HG03060 (cell line): ENCODE measurements at regions not wholly inside any gene's neighbourhood (a gene's known extent, or its start where the extent isn't known, plus 50 kb on each side); places are given as distances from the start of the nearest gene placed in this dataset.
"Not testable (repeated sequence)": the region's sequence is repeated elsewhere in the genome, so short reads cannot be mapped to it uniquely, and the experiment has no call there.

Source experiments
- ATAC-seq: cut with Tn5 transposase; IDR thresholded peaks from one replicate; pipeline ENCODE4 v1.9.1; 2021; ENCODE audit warnings: low read depth, moderate number of reproducible peaks; ENCODE audit not compliant: unreplicated experiment

DNA sequence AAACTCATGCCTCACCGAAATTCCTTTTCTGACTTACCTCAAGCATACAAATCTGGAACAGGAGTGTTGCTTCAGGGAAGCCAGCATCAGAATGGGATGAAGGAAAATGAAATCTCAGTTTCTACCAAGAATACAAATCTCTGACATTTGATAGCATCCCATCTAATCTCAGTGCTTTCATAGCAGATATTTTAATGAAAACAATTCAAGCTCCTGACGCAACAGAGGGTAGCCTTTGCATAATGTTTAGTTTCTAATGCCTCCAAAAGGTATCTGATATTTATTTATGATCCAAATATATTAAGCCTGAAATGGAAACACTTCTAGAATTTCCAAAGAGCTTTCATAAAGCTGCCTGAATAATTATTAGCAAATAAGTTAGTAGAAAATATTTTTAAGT is 251.4 kb downstream of the DEPDC1B start:
- ATAC-seq, result no peak

DNA sequence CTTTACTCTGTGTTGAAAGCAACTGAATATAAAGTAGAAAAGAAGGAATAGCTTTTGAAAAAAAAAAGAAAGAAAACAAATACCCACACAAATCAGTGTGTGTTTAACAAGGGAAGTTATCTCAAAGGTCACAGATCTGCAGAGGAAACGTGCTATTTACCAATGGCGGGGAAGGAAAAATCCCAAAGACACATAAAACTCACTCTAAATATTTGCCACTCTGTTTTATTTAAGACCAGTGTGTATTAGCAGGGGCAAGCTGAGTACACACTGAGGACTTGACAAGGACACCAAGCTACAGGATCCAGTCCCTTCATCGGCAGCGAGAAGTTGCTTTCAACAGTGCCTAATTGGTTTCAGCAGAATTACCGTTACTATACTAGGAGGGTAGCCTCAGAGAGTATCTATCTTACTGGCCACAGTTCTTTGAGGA is 252.5 kb downstream of the DEPDC1B start:
- ATAC-seq, result no peak

DNA sequence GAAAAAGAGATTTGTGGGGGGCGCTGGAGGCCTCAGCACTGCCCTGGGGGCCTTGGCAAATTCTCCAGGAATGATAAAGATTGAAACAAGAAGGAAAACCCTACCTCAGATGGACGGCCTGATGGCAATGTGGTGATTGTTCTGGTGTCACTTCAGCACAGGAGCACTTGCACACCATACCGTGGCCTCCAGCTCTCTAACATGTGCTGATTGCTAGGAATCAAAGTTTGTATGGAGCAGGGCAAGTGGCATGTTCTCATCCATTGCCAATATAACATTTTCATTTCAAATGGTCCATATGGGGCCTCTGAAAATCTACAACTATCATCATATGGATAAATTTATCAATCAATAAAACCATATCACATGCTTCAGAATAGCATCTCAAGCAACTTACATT is 253.0 kb downstream of the DEPDC1B start:
- no peak for ATAC-seq

DNA sequence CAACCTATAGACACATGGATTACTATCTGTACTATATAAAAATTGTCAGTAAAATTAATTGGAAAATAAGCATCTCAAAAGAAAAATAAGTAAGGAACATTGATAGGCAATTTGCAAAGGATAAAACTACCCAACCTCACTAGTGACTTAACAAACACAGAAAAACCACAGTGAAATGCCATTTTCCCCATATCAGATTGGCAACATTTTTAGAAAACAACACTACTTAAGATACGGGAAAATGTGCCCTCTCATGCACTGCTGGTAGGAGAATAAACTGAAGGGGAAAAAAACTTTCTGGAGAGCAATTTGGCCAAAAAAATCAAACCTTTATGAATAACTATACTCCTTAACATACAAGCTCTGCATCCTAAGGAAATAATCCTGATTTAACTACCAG is 254.0 kb downstream of the DEPDC1B start:
- ATAC-seq, result no peak

DNA sequence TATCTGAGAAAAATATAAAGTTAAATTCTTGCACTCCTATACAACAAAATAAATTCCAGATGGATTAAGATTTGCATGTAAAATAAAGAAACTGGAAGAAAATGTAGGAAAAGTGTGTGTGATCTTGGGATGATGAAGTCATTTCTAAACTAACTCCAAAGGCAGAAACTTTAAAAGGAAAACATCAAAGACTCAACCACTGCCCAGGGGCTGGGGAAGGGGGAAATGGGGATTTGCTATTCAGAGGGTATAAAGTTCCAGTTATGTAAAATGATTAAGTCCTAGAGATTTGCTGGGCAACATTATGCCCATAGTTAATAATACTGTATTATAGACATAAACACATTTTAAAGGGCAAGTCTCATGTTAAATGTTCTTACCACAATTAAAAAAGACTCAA is 254.5 kb downstream of the DEPDC1B start:
- no peak for ATAC-seq

DNA sequence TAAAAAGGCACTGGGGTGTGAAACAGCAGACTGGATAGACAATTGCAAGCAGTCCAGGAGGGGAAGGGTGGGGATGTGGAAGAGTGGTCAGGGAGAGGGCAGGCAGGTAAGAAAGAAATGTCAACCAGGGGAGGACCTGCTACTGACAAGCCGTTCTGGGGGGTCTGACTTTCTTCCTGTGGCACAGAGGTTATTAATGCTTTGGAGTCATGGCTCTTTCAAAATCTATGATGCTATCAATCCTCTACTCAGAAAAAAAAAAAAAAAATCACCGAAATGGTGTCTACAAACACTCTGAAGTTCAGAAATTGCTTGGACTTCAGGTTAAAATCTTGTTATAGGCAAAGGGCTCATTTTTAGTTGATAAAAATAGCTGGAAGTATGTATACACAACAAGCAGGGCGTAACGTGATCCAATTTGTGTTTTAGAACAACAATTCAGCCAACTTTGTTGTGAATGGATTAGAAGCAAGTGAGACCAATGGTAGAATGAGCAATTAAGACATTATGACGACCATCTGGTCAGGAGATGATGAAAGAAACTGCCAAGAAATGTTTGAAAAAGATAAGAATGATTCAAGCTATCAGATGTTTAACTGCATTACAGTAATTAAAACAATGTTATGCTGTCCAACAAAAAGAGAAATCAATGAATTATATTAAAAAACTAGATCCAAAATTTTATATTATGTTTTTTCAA is 255.2 kb downstream of the DEPDC1B start:
- ATAC-seq, result no peak

DNA sequence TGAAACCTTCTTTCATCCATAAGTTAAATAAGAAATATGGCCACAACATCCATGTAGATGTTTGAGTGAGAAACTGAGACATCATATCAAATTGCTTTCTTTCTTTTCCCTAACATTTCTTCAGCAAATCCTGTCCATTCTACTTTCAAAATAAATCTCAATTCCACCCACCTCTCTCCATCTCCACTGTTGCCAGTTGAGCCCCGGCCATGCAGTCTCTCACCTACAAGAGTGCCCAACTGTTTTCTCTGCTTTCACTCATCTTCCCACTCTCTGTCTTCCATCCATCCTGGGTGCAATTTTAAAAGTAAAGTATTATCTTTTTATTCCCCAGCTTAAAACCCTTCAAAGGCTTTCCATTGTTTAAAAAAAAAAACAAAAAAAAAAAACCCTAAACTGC is 260.4 kb downstream of the DEPDC1B start:
- no peak for ATAC-seq

DNA sequence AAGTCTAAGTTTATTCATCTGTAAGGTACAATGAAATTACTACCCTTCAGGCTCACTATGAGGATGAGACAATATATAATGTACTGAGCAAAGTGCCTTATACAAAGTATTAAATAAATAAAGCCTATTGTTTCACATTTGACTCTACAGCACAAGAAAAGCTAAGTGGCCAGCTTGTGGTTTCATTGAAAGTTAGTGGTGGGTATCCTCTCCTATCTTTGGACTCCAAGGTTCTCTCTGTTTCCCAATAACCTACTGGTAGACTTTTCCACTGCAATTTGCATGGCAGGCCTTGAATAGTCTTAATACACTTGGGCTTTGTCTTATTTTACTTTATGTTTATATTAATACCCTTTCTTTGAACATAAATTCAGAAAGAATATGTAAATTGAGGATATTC is 262.7 kb downstream of the DEPDC1B start:
- ATAC-seq, result no peak

DNA sequence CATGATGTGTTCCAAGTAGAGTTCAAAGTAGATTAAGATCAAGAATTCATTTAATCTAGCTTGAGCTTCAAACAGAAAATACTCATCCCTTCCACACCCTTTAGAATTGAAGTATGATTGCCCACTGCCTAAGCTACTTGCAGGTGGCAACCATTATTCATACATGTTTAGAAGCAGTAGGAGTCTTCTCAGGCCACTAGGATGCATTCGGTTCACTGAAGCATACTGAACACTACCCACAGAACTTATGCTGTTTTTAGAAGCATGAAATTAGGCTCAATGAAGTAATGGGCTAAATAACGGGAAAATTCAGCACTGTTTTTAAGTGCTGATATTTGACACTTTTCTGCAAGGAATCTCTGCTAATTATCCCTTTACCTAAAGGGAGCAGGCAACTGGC is 263.4 kb downstream of the DEPDC1B start:
- peak; percentile 65 for ATAC-seq

DNA sequence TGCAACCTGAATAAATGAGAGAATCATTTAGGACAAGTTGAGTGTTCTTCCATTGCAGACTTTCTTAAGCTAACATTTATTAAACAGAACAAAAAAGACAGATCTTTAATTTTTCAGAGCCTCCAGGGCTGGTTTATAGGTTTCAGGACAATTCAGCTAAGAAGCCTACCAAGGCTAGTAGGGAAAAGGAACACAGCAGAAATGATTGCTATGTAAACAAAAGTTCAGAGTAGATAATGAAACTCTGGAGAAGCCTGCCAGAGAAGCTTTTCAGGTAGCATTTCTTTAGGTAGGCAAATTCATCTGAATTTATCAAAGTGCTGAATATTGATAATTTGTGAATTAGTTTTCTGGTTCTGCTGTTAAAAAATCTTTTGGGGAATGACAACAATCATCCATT is 264.2 kb downstream of the DEPDC1B start:
- ATAC-seq, result no peak

DNA sequence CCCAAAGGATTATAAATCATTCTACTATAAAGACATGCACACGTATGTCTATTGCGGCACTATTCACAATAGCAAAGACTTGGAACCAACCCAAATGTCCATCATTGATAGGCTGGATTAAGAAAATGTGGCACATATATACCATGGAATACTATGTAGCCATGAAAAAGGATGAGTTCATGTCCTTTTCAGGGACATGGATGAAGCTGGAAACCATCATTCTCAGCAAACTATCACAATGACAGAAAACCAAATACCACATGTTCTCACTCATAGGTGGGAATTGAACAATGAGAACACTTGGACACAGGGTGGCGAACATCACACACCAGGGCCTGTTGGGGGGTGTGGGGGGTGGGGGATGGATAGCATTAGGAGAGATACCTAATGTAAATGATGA is 273.8 kb downstream of the DEPDC1B start:
- ATAC-seq, result not testable (repeated sequence)

DNA sequence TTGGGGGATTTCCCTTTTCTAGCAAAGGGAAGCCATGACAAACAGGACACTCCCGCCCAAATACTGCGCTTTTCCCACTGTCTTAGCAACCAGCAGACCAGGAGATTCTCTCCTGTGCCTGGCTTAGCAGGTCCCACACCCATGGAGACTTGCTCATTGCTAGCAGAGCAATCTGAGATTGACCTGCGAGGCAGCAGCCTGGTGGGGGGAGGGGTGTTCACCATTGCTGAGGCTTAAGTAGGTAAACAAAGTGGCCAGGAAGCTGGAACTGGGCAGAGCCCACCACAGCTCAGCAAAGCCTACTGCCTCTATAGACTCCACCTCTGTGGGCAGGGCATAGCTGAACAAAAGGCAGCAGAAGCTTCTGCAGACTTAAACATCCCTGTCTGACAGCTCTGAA is 279.2 kb downstream of the DEPDC1B start:
- ATAC-seq, result not testable (repeated sequence)

DNA sequence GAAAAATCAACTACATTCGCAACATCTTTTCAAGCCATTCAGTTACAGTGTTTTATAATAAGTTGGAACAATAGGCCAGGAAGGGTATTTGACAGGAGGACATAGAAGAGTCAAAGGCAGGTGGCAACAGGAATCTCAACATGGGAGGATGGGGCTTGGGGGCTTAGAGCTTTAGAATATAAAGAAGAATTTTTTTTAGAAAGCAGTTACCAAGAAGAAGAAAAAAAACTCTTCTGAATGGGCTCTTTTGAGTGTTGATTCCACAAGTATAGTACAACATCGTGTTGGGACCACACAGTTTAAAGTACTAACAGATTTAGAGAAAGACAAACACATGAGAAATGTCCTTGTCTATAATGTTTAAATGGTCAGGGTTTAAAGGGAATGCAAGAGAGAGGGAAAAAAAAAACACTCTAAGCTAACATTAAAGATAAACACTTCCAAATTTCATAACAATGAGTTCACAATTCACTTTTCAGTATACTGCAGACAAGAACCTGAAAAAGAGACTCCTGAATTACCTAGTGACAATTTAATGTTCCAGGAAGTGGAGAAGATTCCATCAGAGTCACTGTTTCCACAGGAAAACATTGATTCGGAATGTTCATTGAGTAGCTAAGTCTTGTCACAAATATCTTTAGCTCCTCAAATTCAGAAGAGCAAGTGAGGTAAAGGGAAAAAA is 282.3 kb downstream of the DEPDC1B start:
- no peak for ATAC-seq

DNA sequence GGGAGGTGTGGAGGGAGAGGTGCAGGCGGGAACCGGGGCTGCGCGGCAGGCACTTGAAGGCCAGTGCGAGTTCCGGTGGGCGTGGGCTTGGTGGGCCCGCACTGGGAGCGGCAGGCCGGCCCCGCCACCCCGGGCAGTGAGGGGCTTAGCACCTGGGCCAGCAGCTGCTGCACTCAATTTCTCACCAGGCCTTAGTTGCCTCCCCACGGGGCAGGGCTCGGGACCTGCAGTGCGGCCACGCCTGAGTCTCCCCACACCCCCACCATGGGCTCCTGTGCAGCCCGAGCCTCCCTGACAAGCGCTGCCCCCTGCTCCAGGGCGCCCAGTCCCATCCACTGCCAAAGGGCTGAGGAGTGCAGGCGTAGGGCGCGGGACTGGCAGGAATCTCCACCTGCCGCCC is 284.5 kb downstream of the DEPDC1B start:
- ATAC-seq, result no peak

DNA sequence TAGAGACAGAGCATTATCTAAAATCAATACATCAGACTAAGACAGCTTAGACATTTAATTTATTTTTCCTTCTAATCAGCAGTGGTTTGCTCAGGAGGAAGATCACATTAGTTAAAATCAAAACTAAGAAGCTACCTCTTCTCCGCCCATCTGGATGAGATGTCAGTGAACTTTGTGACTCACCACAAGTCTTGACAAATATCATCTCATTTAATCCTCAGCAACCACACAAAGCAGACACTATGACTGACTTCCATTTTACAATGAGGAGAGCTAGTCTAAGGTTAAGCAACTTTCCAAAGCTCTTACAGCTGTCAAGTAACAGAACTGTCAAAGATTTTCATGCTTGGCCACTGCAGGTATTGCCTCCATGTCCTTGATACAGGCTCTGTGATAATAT is 289.5 kb downstream of the DEPDC1B start:
- ATAC-seq, result no peak

DNA sequence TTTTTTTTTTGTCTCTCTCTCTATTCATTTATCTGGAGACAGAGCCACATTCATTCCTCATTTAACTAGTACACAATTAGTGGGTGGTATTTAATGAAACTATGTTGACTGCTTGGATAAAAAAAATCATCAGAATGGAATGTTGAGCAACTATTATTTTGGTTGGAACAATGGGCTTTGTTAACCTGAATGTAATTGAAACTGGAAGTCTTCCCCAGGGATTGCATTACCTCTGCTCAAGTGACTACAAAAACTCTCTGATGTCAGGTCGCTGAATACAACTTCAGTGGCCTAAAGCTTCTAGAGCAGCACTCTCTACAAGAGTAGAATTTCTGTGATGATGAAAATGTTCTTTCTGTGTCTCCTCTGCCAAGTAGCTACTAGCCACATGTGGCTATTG is 295.8 kb downstream of the DEPDC1B start:
- ATAC-seq, result no peak

DNA sequence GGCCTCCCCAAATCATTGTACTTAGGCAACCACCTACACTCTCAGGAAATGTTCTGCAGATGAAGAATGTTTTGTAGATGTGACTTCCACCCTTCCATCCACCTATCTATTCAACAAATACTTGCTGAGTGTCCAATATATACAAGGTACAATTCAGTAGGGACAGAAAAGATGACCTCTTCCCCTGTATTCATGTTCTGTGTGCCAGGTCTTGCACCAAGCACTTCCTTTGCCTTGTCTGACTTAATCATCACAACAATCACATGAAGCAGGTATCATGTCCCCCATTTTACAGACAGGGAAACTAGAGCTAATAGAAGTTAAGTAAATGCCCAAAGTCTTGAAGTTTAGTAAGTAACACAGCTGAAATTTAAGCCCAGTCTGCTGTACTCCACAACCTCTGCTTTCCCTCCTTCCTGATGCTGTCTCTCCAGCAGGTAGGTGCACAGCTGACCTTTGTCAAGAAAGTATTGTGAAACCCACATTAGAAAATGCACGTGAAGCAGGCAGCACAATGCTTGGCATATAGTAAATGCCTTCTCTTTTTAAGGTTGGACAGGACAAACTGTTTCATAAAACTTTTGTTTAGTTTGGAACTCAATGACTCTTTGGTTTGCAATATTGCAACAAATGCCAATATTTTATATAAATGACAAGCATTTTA is 296.5 kb downstream of the DEPDC1B start:
- ATAC-seq, result no peak

DNA sequence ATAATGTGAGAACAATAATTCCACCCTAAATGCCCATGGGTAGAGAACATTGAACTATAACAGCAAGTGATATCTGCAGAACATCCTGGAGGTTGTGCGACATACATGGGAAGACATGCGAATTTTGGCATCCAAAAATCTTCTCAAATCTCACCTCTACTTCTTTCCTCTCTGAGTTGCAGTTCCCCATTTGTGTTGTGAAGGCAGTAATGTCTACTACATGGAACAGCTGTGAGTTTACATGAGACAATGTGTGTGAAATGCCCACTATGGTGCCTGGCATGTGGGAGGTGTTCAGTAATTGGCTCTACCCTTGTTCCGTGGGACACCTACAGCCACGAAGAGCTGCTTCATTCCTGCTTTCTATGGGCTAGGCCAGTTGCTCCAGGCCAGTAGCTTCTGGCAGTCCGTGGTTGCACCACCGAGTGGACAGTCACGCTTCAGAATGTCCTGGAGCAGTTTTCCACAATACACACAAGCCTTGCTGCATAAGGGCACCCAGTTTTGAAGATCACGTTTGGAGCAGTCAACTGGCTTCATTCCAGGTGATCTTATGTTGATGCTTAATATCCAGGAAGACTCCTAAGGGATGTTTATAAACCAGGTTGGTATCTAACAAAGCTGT is 297.7 kb downstream of the DEPDC1B start:
- no peak for ATAC-seq

DNA sequence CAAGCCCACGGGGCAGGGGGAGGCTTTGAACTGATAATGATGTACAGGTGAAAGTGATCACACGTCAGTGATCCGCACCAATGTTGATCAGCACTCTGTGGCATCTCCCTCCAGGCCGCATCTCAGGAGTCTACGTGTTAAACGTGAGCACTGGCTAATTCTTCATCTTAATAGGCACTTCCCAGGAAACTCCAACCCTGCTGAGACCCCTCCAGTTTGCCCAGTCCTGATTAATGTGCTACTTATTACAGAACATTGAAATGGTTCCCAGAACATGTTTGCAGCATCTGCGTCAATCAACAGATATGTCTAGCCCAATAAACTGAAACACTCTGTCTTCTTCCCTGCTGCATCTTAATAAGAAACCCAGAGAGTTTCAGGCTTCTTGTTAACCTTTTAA is 298.4 kb downstream of the DEPDC1B start:
- no peak for ATAC-seq

DNA sequence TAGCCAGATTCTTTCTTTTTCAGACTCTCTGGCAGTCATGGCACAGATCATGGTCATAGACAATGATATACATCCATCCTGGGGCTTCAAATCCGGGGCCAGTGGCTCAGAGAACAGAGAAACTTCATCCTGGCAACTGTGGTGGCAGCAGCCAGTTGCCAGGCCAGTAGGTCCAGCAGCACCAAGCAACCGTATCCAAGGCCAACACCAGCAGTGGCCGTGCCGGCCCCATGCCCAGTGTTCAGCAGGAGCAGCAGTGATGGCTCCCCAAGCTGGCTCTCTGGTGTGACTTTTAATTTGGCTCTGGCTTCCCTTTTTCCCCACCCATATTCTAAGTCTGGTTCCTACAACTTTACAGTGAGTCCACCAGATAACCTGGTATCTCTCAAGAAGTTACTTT is 300.5 kb downstream of the DEPDC1B start:
- ATAC-seq, result no peak

DNA sequence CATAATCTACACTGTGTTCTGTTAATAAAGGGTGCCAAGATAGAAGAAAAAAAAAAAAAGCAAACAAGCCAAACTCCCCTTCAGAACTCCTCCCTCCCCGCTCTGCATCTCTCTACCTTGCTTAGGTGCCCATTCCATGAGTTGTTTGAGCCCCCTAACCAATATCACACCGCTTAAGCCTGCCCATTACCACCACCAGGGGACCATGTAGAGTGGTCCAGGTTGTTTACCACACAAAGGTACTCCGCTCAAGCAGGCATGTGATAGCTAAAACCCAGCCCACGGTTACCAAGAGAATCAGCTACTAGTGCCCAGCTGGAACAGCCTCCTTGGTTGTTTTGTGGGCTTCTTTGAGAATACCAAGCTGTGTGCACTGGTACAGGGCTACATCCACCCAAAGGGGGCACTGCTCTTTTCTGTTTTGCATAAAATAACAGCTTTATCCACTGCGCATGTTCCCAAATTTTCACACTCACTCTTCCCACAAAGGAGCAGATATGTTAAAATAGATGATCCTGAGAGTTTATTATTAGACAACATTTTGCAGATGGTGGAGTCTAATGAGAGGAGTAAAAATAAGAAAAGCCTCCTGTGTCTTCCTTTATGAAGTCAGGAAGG is 304.1 kb downstream of the DEPDC1B start:
- no peak for ATAC-seq
